NCI-H1694 treated with DMSO at 0.1 percent for 48 hours (cell line): ENCODE measurements at regions not wholly inside any gene's neighbourhood (a gene's known extent, or its start where the extent isn't known, plus 50 kb on each side); places are given as distances from the start of the nearest gene placed in this dataset.
A peak's percentile ranks its signal among the peaks of the same experiment; 100 is the strongest.
"Not testable (repeated sequence)": the region's sequence is repeated elsewhere in the genome, so short reads cannot be mapped to it uniquely, and the experiment has no call there.

ENCODE experiments used
- DNase-seq: peaks from one replicate; lab custom pipeline; 2025; lab: John Stamatoyannopoulos, UW

- no peak for DNase-seq
Observed at GRCh38 chr7:131797841-131798240, 241.4 kb upstream of the PODXL start.

GRCh38 chr7:131795400-131795799 is 239.0 kb upstream of the PODXL start:
- no peak for DNase-seq

GRCh38 chr7:131792311-131792710 is 235.9 kb upstream of the PODXL start:
- no peak for DNase-seq

- no peak for DNase-seq
Observed at GRCh38 chr7:131787101-131787500, 230.7 kb upstream of the PODXL start.

- DNase-seq = peak; percentile 40
Observed at GRCh38 chr7:131786204-131786603, 229.8 kb upstream of the PODXL start.

GRCh38 chr7:131778601-131779000 is 222.2 kb upstream of the PODXL start:
- no peak for DNase-seq

GRCh38 chr7:131774419-131775220 is 218.2 kb upstream of the PODXL start:
- DNase-seq = no peak

GRCh38 chr7:131773413-131773812 is 217.0 kb upstream of the PODXL start:
- DNase-seq = peak; percentile 16

- DNase-seq = no peak
Observed at GRCh38 chr7:131769241-131769640, 212.8 kb upstream of the PODXL start.

GRCh38 chr7:131767591-131767990 is 211.2 kb upstream of the PODXL start:
- DNase-seq = no peak

GRCh38 chr7:131765575-131765974 is 209.1 kb upstream of the PODXL start:
- no peak for DNase-seq

GRCh38 chr7:131764143-131764775 is 207.8 kb upstream of the PODXL start:
- no peak for DNase-seq

- no peak for DNase-seq
Observed at GRCh38 chr7:131762753-131763152, 206.3 kb upstream of the PODXL start.

GRCh38 chr7:131755801-131756200 is 199.4 kb upstream of the PODXL start:
- not testable (repeated sequence) for DNase-seq

GRCh38 chr7:131753620-131754222 is 197.3 kb upstream of the PODXL start:
- peak; percentile 71 for DNase-seq

GRCh38 chr7:131747658-131748232 is 191.3 kb upstream of the PODXL start:
- DNase-seq = no peak

- DNase-seq = no peak
Observed at GRCh38 chr7:131745390-131746248, 189.2 kb upstream of the PODXL start.

- no peak for DNase-seq
Observed at GRCh38 chr7:131741446-131741845, 185.0 kb upstream of the PODXL start.

GRCh38 chr7:131737746-131738465 is 181.5 kb upstream of the PODXL start:
- no peak for DNase-seq

- DNase-seq = no peak
Observed at GRCh38 chr7:131735101-131735500, 178.7 kb upstream of the PODXL start.

- DNase-seq = no peak
Observed at GRCh38 chr7:131733604-131734003, 177.2 kb upstream of the PODXL start.
